ENCODE measurements at regions not wholly inside any gene's neighbourhood (a gene's known extent, or its start where the extent isn't known, plus 50 kb on each side); places are given as distances from the start of the nearest gene placed in this dataset.

DNA sequence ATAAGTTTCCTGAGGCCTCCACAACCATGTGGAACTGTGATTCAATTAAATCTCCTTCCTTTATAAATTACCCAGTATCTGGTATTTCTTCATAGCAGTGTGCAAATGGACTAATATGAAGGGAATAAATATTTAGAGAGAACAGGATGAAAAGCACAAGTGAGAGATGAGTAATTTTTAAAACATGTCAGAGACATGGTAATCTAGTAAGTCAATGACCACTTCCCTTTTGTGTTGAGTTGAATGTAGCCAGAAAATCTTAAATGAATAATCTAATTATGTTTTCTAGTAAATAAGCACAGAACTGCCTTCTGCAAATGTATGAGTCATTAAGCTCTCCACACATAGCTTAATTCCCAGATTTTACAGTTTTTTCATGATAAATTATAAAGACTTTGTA is 524.1 kb upstream of the SLITRK5 start:
- no peak for TF ChIP-seq POLR2A (IDR thresholded peaks at IDR 0.05; ENCODE audit: low read depth, low read length)
- TF ChIP-seq, protein P1, sequence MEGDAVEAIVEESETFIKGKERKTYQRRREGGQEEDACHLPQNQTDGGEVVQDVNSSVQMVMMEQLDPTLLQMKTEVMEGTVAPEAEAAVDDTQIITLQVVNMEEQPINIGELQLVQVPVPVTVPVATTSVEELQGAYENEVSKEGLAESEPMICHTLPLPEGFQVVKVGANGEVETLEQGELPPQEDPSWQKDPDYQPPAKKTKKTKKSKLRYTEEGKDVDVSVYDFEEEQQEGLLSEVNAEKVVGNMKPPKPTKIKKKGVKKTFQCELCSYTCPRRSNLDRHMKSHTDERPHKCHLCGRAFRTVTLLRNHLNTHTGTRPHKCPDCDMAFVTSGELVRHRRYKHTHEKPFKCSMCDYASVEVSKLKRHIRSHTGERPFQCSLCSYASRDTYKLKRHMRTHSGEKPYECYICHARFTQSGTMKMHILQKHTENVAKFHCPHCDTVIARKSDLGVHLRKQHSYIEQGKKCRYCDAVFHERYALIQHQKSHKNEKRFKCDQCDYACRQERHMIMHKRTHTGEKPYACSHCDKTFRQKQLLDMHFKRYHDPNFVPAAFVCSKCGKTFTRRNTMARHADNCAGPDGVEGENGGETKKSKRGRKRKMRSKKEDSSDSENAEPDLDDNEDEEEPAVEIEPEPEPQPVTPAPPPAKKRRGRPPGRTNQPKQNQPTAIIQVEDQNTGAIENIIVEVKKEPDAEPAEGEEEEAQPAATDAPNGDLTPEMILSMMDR (IDR thresholded peaks at IDR 0.05; ENCODE audit: extremely low read depth in 1 of 2, insufficient read depth in 1 of 2, low read depth in 1 of 2, low read length in 2 of 2) = no peak
